ENCODE measurements at regions not wholly inside any gene's neighbourhood (a gene's known extent, or its start where the extent isn't known, plus 50 kb on each side); places are given as distances from the start of the nearest gene placed in this dataset.

DNA sequence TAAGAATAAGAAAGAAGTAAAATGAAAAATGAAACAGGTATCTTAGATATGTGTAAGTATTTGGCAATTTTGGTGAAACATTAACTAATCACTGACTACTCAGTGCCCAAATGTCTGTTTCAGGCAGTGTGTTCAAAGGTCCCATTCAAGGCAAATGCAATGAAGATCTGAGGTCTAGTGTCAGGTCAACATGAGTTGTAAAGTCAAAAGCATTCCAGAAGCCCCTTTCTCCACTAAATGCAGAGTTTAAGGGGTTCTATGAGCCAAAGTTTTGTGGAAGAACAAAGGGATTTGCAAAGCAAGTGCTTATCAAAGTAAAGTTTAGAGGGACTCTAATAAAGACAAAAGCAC lies 71.0 kb upstream of the GPBP1 start (continued):
- TF ChIP-seq, protein P1, sequence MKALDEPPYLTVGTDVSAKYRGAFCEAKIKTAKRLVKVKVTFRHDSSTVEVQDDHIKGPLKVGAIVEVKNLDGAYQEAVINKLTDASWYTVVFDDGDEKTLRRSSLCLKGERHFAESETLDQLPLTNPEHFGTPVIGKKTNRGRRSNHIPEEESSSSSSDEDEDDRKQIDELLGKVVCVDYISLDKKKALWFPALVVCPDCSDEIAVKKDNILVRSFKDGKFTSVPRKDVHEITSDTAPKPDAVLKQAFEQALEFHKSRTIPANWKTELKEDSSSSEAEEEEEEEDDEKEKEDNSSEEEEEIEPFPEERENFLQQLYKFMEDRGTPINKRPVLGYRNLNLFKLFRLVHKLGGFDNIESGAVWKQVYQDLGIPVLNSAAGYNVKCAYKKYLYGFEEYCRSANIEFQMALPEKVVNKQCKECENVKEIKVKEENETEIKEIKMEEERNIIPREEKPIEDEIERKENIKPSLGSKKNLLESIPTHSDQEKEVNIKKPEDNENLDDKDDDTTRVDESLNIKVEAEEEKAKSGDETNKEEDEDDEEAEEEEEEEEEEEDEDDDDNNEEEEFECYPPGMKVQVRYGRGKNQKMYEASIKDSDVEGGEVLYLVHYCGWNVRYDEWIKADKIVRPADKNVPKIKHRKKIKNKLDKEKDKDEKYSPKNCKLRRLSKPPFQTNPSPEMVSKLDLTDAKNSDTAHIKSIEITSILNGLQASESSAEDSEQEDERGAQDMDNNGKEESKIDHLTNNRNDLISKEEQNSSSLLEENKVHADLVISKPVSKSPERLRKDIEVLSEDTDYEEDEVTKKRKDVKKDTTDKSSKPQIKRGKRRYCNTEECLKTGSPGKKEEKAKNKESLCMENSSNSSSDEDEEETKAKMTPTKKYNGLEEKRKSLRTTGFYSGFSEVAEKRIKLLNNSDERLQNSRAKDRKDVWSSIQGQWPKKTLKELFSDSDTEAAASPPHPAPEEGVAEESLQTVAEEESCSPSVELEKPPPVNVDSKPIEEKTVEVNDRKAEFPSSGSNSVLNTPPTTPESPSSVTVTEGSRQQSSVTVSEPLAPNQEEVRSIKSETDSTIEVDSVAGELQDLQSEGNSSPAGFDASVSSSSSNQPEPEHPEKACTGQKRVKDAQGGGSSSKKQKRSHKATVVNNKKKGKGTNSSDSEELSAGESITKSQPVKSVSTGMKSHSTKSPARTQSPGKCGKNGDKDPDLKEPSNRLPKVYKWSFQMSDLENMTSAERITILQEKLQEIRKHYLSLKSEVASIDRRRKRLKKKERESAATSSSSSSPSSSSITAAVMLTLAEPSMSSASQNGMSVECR (CRISPR knock-in tag; IDR thresholded peaks at IDR 0.05; ENCODE audit: borderline replicate concordance) = no peak
- TF ChIP-seq NFE2L1 (CRISPR knock-in tag; IDR thresholded peaks at IDR 0.05) = no peak

DNA sequence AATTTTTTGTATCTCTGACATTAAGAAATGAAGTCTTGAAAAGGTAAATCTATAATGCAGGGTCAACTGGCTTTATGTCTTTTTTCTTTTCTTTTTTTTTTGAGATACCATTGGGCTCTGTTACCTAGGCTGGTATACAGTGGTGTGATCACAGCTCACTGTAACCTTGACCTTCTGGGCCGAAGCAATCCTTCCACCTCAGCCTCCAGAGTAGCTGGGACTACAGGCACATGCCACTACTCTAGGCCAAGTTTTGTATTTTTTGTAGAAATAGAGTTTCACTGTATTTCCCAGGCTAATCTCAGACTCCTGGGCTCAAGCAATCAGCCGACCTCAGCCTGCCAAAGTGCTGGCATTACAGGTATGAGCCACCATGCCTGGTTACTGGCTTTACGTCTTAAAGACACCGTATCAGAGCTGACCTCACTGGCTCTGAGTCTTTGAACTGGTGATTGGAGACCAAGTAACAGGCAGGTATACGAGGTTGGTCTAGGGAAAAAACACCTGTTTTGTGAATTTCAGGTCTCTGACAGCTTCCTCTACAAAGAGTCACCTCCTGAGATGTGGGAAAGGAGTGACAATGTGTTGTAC lies 70.4 kb upstream of the GPBP1 start:
- CTCF ChIA-PET = no interaction called here
- peaks cover 3% of the 10 kb centered on the region for H3K36me3 Mint-ChIP-seq
- H3K4me3 Mint-ChIP-seq = no peak overlapping the region
- H3K9me3 Mint-ChIP-seq = peaks cover 4% of the 10 kb centered on the region
- no peaks in the 10 kb centered on the region for H3K4me1 Mint-ChIP-seq
- no peak for DNase-seq (ENCODE audit: low spot score)
- H3K27ac Mint-ChIP-seq = no peak overlapping the region
- POLR2A ChIA-PET = no interaction called here
- H3K27me3 Mint-ChIP-seq (ENCODE audit: low read depth) = no peaks in the 10 kb centered on the region; the same call in 1 of the 2 replicates
- ATAC-seq = no peak
- TF ChIP-seq ZNF138 (CRISPR knock-in tag; conservative IDR thresholded peaks at IDR 0.05) (no peak), CBFB (CRISPR knock-in tag; IDR thresholded peaks at IDR 0.05; ENCODE audit: low read depth) (no peak), FOXJ3 (CRISPR knock-in tag; IDR thresholded peaks at IDR 0.05; ENCODE audit: borderline replicate concordance) (no peak), PRRX2 (CRISPR knock-in tag; IDR thresholded peaks at IDR 0.05) (no peak), SOX15 (CRISPR knock-in tag; IDR thresholded peaks at IDR 0.05) (no peak), SMAD3 (CRISPR knock-in tag; IDR thresholded peaks at IDR 0.05; ENCODE audit: borderline replicate concordance) (no peak), TEAD1 (CRISPR knock-in tag; IDR thresholded peaks at IDR 0.05) (no peak), TEAD4 (CRISPR knock-in tag; IDR thresholded peaks at IDR 0.05) (no peak), ZNF671 (CRISPR knock-in tag; IDR thresholded peaks at IDR 0.05) (no peak), NR3C1 (CRISPR knock-in tag; conservative IDR thresholded peaks at IDR 0.05; ENCODE audit: low read depth) (no peak)
- TF ChIP-seq, protein P2, sequence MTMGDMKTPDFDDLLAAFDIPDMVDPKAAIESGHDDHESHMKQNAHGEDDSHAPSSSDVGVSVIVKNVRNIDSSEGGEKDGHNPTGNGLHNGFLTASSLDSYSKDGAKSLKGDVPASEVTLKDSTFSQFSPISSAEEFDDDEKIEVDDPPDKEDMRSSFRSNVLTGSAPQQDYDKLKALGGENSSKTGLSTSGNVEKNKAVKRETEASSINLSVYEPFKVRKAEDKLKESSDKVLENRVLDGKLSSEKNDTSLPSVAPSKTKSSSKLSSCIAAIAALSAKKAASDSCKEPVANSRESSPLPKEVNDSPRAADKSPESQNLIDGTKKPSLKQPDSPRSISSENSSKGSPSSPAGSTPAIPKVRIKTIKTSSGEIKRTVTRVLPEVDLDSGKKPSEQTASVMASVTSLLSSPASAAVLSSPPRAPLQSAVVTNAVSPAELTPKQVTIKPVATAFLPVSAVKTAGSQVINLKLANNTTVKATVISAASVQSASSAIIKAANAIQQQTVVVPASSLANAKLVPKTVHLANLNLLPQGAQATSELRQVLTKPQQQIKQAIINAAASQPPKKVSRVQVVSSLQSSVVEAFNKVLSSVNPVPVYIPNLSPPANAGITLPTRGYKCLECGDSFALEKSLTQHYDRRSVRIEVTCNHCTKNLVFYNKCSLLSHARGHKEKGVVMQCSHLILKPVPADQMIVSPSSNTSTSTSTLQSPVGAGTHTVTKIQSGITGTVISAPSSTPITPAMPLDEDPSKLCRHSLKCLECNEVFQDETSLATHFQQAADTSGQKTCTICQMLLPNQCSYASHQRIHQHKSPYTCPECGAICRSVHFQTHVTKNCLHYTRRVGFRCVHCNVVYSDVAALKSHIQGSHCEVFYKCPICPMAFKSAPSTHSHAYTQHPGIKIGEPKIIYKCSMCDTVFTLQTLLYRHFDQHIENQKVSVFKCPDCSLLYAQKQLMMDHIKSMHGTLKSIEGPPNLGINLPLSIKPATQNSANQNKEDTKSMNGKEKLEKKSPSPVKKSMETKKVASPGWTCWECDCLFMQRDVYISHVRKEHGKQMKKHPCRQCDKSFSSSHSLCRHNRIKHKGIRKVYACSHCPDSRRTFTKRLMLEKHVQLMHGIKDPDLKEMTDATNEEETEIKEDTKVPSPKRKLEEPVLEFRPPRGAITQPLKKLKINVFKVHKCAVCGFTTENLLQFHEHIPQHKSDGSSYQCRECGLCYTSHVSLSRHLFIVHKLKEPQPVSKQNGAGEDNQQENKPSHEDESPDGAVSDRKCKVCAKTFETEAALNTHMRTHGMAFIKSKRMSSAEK (CRISPR knock-in tag; IDR thresholded peaks at IDR 0.05; ENCODE audit: borderline replicate concordance) = no peak
- TF ChIP-seq, protein P3, sequence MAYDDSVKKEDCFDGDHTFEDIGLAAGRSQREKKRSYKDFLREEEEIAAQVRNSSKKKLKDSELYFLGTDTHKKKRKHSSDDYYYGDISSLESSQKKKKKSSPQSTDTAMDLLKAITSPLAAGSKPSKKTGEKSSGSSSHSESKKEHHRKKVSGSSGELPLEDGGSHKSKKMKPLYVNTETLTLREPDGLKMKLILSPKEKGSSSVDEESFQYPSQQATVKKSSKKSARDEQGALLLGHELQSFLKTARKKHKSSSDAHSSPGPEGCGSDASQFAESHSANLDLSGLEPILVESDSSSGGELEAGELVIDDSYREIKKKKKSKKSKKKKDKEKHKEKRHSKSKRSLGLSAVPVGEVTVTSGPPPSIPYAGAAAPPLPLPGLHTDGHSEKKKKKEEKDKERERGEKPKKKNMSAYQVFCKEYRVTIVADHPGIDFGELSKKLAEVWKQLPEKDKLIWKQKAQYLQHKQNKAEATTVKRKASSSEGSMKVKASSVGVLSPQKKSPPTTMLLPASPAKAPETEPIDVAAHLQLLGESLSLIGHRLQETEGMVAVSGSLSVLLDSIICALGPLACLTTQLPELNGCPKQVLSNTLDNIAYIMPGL (CRISPR knock-in tag; IDR thresholded peaks at IDR 0.05) = no peak
- TF ChIP-seq, protein P4, sequence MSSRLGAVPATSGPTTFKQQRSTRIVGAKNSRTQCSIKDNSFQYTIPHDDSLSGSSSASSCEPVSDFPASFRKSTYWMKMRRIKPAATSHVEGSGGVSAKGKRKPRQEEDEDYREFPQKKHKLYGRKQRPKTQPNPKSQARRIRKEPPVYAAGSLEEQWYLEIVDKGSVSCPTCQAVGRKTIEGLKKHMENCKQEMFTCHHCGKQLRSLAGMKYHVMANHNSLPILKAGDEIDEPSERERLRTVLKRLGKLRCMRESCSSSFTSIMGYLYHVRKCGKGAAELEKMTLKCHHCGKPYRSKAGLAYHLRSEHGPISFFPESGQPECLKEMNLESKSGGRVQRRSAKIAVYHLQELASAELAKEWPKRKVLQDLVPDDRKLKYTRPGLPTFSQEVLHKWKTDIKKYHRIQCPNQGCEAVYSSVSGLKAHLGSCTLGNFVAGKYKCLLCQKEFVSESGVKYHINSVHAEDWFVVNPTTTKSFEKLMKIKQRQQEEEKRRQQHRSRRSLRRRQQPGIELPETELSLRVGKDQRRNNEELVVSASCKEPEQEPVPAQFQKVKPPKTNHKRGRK (CRISPR knock-in tag; IDR thresholded peaks at IDR 0.05; ENCODE audit: borderline replicate concordance) = no peak
- TF ChIP-seq, protein P5, sequence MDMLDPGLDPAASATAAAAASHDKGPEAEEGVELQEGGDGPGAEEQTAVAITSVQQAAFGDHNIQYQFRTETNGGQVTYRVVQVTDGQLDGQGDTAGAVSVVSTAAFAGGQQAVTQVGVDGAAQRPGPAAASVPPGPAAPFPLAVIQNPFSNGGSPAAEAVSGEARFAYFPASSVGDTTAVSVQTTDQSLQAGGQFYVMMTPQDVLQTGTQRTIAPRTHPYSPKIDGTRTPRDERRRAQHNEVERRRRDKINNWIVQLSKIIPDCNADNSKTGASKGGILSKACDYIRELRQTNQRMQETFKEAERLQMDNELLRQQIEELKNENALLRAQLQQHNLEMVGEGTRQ (CRISPR knock-in tag; IDR thresholded peaks at IDR 0.05) = no peak
- TF ChIP-seq, protein P6, sequence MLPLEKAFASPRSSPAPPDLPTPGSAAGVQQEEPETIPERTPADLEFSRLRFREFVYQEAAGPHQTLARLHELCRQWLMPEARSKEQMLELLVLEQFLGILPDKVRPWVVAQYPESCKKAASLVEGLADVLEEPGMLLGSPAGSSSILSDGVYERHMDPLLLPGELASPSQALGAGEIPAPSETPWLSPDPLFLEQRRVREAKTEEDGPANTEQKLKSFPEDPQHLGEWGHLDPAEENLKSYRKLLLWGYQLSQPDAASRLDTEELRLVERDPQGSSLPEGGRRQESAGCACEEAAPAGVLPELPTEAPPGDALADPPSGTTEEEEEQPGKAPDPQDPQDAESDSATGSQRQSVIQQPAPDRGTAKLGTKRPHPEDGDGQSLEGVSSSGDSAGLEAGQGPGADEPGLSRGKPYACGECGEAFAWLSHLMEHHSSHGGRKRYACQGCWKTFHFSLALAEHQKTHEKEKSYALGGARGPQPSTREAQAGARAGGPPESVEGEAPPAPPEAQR (CRISPR knock-in tag; IDR thresholded peaks at IDR 0.05) = no peak
- TF ChIP-seq, protein P7, sequence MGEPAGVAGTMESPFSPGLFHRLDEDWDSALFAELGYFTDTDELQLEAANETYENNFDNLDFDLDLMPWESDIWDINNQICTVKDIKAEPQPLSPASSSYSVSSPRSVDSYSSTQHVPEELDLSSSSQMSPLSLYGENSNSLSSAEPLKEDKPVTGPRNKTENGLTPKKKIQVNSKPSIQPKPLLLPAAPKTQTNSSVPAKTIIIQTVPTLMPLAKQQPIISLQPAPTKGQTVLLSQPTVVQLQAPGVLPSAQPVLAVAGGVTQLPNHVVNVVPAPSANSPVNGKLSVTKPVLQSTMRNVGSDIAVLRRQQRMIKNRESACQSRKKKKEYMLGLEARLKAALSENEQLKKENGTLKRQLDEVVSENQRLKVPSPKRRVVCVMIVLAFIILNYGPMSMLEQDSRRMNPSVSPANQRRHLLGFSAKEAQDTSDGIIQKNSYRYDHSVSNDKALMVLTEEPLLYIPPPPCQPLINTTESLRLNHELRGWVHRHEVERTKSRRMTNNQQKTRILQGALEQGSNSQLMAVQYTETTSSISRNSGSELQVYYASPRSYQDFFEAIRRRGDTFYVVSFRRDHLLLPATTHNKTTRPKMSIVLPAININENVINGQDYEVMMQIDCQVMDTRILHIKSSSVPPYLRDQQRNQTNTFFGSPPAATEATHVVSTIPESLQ (CRISPR knock-in tag; IDR thresholded peaks at IDR 0.05) = no peak
- TF ChIP-seq, protein P8, sequence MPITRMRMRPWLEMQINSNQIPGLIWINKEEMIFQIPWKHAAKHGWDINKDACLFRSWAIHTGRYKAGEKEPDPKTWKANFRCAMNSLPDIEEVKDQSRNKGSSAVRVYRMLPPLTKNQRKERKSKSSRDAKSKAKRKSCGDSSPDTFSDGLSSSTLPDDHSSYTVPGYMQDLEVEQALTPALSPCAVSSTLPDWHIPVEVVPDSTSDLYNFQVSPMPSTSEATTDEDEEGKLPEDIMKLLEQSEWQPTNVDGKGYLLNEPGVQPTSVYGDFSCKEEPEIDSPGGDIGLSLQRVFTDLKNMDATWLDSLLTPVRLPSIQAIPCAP (CRISPR knock-in tag; IDR thresholded peaks at IDR 0.05) = no peak

Measured in WTC11 (cell line).